Stimulated activated CD8-positive, alpha-beta memory T cell treated with anti-CD3 and anti-CD28 coated beads, Interleukin-4, amount 100 ng/mL, for 48 hours (primary cell): ENCODE measurements at regions not wholly inside any gene's neighbourhood (a gene's known extent, or its start where the extent isn't known, plus 50 kb on each side); places are given as distances from the start of the nearest gene placed in this dataset.

Experiments
- DNase-seq: peaks from one replicate; pipeline ENCODE4 v3.0.0-alpha.2; 2020

DNA sequence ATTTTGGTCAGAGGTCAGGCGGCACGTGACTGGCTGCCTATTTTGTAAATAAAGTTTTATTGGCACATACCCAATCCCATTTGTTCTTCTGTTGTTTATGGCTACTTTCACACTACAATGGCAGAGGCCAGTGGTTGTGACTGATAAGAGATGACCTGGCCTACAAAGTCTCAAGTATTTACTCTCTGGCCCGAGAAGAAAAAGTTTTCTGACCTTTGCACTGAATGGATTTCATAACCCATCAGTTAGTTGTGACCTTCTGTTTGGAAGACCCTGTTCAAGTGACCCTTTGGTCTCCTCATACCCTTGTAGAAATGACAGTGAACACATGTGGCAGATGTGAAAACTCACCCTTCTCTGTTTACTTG lies 121.4 kb upstream of the MGAT5 start:
- no peak for DNase-seq

GRCh38 chr2:134133622-134134312 lies 120.1 kb upstream of the MGAT5 start:
- no peak for DNase-seq

DNA sequence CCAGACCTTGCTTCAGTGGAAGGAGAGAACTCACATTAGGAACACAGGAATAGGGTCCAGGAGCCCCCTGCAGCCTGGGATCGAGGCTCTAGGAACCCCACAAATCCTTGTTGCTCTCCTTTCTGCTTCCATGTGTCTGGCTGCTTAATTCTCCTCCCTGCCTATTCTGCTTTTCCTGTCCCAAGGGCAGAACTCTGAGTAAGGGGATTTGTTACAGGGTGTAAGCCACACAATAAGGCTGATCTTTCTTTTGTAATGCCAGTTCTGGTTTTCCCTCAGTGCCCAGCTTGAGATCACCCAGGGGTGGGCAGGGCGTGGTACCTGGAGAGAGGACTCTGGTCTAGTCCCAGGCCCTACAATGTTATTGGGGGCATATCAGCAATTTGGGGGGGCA lies 119.6 kb upstream of the MGAT5 start:
- no peak for DNase-seq

DNA sequence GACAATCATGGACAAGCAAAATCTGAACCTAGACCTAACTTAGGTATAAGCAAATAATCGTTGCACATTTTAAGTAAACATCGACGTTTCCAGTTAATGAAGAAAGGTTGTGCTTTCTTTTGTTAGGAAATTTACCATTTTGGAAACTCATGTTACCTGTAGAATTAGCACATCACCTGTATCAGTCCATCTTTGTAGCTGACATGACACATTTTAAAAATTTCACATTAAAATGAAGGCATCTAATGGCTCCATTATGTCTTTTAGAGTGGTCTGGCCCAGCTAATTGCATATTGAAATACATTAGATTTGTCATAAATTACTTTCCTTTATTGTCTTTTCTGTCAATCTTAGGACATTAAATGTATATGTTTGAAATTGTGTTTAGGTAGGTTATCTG lies 119.0 kb upstream of the MGAT5 start:
- no peak for DNase-seq

DNA sequence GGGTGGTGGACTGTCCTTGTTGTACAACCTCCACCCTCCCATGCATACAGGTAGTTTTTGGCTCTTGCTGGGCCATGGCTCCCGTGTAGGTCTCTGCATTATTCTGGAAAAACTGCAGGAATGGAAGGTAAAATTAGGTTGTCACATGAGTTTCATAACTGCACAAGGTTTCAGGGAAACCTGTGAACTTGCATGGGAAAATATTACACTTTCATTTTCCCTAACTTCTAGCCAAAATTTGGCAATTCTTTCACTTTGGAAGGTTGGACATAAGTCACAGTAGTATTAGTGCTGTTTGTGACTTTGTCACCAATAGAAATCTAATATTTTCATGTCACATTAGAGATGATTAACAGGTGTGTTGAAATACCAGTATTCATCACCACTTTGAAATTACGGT lies 118.1 kb upstream of the MGAT5 start:
- DNase-seq: no peak

GRCh38 chr2:134136731-134137130 lies 117.1 kb upstream of the MGAT5 start:
- no peak for DNase-seq

GRCh38 chr2:134137182-134137611 lies 116.7 kb upstream of the MGAT5 start:
- DNase-seq: no peak

DNA sequence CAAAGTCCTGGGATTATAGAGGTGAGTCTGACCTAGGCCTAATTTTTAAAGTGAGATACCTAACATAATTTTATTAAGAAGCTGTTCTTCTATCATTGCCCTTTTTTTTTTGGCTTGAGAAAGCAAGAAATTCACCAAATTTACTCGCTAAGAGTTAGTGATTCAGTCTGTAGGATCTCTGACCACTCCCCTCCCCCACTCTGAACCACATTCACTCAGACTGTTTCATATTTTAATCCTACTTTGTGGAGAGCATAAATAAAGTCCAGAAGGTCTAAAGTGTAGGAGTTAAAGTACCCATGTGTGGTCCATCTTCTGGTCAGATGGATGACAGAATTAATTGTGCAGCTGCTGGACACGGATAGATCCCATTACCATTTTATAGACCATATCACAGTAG lies 115.8 kb upstream of the MGAT5 start:
- no peak for DNase-seq

DNA sequence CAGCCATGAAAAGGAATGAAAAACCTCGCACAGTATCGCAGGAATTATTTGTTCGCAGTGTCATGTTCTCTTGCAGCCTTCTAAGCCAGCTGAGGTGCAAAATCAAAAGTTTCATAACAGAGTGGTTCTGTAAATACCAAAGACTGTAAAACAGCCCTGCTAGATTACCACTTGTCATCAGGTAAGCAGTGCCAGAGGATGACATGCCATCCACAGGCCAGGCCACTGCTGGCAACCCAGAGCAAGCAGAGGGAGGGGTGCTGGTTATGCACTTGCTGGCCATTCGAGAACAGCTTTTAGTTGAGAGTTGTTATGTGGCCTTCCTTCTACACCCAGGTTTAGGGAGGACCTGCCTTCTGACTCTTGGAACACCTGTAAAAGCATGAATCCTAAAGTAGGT lies 114.3 kb upstream of the MGAT5 start:
- DNase-seq: no peak

DNA sequence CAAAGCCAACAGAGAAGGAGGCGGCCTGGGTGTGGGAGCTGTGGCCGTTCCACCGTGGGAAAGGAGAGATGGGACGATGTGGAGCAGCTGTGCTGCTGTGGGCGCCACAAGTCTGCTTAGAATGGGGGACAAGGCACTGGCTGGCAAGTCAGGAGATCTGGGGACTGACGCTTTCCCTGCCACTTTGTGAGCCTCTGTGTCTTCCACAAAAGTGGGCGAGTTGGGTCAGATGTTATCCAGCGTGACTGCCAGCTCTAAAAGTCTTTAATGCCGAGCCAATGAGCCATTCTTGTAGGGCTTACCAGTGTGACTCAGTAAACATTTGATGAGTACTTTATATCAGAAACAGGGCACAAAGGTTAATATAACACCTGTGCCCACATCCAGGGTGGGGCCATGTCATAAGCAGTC lies 113.6 kb upstream of the MGAT5 start:
- no peak for DNase-seq

DNA sequence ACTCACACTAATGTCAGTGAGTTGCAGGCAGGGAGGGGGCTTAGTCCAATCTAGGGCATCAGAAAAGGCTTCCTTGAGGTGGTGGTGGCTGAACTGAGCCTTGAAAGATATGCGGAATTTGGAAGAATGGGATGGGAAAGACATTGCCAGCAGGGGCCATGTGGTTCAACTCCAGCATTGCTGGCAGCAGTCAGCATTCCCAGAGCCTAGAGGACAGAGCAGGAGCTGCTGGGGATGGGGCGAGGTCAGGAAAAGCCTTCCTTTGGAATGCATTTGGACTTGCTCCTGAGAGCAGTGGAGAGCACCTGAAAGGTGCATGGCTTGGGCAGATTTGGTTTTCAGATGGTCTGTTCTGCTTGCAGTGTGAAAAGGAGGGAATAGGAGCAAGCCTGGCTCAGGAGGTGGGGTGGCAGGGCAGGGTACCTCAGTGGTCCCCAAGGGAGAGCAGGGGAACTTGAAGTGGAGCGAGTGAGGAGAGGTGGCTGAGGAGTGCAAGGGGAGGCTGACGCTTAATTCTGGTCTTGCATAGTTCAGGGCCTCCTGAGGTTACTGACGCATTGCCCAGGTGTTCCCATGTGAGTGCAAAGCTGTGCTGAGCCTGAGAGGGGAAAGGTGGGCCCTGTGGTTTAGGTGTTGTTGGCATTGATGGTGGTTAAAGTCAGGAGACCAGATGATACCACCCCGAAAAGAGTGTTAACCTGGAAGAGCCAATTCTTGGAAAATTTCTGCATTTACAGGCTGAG lies 112.1 kb upstream of the MGAT5 start:
- no peak for DNase-seq

DNA sequence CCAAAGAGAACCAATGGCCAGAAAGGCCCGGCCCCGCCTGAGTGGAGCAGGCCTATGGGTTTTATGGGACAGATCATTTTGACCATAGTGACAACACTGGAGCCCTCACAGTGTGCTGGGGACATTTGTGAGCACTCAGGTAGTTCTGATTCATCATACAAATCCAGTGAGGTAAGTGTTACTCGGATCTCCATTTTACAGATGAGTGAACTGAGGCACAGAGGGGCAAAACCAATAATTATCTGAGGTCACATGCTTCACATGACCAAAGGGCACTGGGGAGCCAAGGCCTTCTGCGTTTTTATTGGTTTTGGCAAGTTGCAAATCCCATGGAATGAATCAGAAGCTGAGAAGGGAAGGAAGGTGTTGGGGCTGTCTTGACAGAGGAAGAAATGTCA lies 111.5 kb upstream of the MGAT5 start:
- DNase-seq: no peak

- DNase-seq: no peak
Observed at GRCh38 chr2:134142903-134143302, 111.0 kb upstream of the MGAT5 start.

GRCh38 chr2:134143568-134143967 lies 110.3 kb upstream of the MGAT5 start:
- no peak for DNase-seq

DNA sequence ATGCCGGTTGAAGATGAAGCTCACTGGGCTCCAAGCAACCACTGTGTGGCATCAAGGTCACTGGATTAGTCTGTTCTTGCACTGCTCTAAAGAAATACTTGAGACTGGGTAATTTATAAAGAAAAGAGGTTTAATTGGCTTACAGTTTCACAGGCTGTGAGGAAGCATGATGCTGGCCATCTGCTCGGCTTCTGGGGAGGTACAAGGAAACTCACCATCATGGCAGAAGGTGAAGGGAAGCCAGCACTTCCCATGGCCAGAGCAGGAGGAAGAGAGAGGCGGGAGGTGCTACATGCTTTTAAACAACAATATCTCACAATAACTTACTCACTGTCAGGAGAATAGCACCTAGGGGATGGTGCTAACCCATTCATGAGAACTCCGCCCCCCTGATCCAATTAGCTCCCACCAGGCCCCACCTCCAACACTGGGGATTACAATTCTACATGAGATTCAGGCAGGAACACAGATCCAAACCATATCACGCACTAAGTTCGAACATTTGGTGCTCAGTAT lies 109.7 kb upstream of the MGAT5 start:
- DNase-seq: no peak

DNA sequence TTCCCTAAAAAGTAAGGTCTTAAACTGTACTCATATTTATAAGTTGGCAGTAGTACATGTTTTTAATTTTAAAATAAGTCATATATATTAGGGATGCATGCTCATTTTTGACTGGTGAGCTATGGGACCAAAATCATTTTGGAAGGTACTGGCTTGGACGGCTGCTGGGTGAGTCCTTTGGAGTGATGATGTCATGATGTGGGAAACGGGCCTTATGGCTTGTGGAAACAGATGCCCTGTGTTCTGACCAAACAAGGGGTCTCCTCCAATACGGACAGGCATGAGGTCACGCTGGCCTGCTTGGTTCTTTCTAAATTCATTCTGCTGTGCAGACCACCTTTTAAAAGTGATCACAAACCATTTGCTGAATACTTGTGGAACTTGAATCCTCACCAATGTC lies 109.2 kb upstream of the MGAT5 start:
- no peak for DNase-seq

DNA sequence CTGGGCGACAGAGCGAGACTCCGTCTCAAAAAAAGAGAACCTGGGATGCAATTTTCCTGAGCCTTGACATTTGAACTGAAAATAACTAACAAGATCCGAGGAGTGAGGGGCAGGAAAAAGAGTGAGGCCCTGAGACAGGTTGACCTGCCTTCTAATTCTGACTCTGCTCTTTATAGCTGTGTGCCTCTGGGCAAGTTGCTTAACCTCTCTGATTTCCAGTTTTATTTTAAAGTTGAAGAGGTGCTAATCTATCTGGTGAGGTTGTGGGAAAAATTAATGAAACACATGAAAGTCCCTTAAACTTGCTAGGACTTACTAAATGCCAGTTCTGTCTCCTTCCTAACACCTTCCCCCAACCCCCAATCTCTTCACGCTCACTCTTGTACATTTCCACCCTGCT lies 108.4 kb upstream of the MGAT5 start:
- no peak for DNase-seq

GRCh38 chr2:134146161-134146560 lies 107.7 kb upstream of the MGAT5 start:
- no peak for DNase-seq

DNA sequence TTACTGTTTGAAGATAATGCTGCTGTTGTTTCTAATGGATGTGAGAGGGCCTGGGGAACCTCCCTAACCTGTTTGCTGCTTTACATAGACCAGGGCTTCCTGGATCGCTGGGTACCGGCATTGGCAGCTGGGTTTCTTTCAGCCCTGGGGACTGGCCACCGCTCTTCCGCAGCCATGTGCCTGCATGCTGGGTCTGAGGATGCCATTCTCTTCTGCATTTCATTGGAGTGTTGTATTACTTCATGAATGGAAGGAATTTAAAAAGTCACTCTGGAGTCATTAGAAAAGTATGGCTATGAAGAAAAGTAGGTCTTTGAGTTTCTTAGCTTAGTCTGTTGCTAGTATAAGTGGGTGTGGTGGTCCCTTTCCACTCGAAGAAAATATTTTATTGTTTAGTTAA lies 107.3 kb upstream of the MGAT5 start:
- DNase-seq: no peak

- DNase-seq: no peak
Observed at GRCh38 chr2:134148172-134148571, 105.7 kb upstream of the MGAT5 start.

- DNase-seq: no peak
Observed at GRCh38 chr2:134148843-134149472, 104.9 kb upstream of the MGAT5 start.

DNA sequence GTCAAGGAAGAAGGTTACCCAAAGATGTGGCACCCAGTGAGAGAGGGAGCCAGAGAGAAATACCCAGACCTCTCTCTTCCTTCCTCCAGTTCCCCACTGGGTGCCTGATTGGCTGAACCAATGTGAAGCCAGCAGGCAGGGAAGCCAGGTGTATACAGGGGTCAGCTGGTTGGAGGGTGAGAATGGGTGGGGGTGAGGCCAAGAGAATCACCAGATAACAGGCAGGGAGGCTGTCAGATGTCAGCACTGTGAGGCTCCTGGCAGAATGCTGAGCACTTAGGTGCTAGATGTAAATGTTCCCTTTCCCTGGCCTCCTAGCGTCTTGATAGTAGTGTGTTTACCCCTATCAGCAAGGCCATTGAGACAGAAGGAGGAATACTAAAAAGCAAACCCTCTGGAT lies 104.0 kb upstream of the MGAT5 start:
- no peak for DNase-seq

DNA sequence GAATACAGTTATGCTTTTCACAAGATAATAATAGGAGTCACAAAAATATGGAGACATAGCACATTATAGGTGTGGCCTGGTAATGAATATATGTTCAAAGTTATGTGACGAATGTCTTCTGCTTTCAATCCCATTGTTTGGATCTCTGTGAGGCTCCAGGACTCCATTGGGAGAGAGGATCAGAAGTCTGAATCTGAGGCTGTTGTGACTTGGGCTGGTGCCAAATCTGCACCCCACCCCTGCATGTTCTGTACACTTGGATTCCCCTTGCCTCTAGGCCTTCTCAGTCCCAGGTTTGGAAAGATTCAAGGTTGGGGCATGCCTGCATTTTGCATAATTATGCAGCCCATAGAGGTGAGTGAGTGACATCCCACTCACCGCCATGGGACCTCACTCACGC lies 103.1 kb upstream of the MGAT5 start:
- DNase-seq: no peak
